Ishikawa (cell line): ENCODE measurements at regions not wholly inside any gene's neighbourhood (a gene's known extent, or its start where the extent isn't known, plus 50 kb on each side); places are given as distances from the start of the nearest gene placed in this dataset.

Source experiments
- CEBPB ChIP-seq: IDR thresholded peaks from 2 replicates; pipeline ENCODE4 v1.6.1; 2012
- CREB1 ChIP-seq: IDR thresholded peaks from 2 replicates; pipeline ENCODE4 v1.6.1; 2012; ENCODE audit warnings: low read depth
- EGR1 ChIP-seq: IDR thresholded peaks from 2 replicates; pipeline ENCODE4 v1.6.1; 2012
- EP300 ChIP-seq: IDR thresholded peaks from 2 replicates; pipeline ENCODE4 v1.6.1; 2012; ENCODE audit warnings: borderline replicate concordance
- FOXM1 ChIP-seq: IDR thresholded peaks from 2 replicates; pipeline ENCODE4 v1.6.1; 2012; ENCODE audit warnings: low read depth, borderline replicate concordance
- NFIC ChIP-seq: IDR thresholded peaks from 2 replicates; pipeline ENCODE4 v1.6.1; 2012
- RAD21 ChIP-seq: IDR thresholded peaks from 2 replicates; pipeline ENCODE4 v1.6.1; 2012; ENCODE audit warnings: low read depth
- TAF1 ChIP-seq: IDR thresholded peaks from 2 replicates; pipeline ENCODE4 v1.6.1; 2012; ENCODE audit warnings: low read depth, mild to moderate bottlenecking
- TCF12 ChIP-seq: IDR thresholded peaks from 2 replicates; pipeline ENCODE4 v1.6.1; 2012; ENCODE audit warnings: low read depth
- TEAD4 ChIP-seq: IDR thresholded peaks from 2 replicates; pipeline ENCODE4 v1.6.1; 2012
- YY1 ChIP-seq: IDR thresholded peaks from 2 replicates; pipeline ENCODE4 v1.6.1; 2012; ENCODE audit warnings: low read depth
- ZBTB7A ChIP-seq: IDR thresholded peaks from 2 replicates; pipeline ENCODE4 v1.6.1; 2012; ENCODE audit warnings: low read depth
- TF ChIP-seq, protein P1 (sequence below): IDR thresholded peaks from 2 replicates; pipeline ENCODE4 v1.6.1; 2012
- TF ChIP-seq, protein P2 (sequence below): IDR thresholded peaks from 2 replicates; pipeline ENCODE4 v1.6.1; 2012; ENCODE audit warnings: low read depth, mild to moderate bottlenecking
- TF ChIP-seq, protein P3 (sequence below): IDR thresholded peaks from 2 replicates; pipeline ENCODE4 v1.6.1; 2012

DNA sequence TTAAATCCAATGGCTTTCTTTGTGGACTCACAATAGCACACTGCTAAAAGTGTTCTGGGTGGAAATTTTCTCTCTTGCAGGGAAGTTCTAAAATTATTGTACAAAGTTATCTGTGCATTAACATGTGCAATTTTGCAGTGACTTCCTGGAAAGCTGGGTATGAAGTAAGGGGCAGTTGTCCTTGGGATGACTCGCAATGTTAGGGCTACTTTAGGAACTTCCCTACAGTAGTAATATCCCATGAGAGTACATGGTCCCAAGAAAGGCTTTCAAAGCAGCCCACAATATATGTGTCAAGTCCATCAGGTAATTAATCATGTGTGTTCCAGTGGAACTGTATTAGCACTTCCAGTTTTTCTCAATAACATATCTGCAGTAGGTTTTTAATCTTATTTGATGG lies 201.0 kb upstream of the UBE2E2 start:
- TF ChIP-seq TAF1 (no peak), ZBTB7A (no peak), FOXM1 (no peak), RAD21 (no peak), EGR1 (no peak), TCF12 (no peak), CREB1 (no peak), EP300 (no peak), NFIC (no peak), TEAD4 (no peak), YY1 (no peak), CEBPB (no peak)
- TF ChIP-seq, protein P1, sequence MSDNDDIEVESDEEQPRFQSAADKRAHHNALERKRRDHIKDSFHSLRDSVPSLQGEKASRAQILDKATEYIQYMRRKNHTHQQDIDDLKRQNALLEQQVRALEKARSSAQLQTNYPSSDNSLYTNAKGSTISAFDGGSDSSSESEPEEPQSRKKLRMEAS, result no peak
- TF ChIP-seq, protein P2, sequence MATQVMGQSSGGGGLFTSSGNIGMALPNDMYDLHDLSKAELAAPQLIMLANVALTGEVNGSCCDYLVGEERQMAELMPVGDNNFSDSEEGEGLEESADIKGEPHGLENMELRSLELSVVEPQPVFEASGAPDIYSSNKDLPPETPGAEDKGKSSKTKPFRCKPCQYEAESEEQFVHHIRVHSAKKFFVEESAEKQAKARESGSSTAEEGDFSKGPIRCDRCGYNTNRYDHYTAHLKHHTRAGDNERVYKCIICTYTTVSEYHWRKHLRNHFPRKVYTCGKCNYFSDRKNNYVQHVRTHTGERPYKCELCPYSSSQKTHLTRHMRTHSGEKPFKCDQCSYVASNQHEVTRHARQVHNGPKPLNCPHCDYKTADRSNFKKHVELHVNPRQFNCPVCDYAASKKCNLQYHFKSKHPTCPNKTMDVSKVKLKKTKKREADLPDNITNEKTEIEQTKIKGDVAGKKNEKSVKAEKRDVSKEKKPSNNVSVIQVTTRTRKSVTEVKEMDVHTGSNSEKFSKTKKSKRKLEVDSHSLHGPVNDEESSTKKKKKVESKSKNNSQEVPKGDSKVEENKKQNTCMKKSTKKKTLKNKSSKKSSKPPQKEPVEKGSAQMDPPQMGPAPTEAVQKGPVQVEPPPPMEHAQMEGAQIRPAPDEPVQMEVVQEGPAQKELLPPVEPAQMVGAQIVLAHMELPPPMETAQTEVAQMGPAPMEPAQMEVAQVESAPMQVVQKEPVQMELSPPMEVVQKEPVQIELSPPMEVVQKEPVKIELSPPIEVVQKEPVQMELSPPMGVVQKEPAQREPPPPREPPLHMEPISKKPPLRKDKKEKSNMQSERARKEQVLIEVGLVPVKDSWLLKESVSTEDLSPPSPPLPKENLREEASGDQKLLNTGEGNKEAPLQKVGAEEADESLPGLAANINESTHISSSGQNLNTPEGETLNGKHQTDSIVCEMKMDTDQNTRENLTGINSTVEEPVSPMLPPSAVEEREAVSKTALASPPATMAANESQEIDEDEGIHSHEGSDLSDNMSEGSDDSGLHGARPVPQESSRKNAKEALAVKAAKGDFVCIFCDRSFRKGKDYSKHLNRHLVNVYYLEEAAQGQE, result no peak
- TF ChIP-seq, protein P3, sequence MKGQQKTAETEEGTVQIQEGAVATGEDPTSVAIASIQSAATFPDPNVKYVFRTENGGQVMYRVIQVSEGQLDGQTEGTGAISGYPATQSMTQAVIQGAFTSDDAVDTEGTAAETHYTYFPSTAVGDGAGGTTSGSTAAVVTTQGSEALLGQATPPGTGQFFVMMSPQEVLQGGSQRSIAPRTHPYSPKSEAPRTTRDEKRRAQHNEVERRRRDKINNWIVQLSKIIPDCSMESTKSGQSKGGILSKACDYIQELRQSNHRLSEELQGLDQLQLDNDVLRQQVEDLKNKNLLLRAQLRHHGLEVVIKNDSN, result no peak

DNA sequence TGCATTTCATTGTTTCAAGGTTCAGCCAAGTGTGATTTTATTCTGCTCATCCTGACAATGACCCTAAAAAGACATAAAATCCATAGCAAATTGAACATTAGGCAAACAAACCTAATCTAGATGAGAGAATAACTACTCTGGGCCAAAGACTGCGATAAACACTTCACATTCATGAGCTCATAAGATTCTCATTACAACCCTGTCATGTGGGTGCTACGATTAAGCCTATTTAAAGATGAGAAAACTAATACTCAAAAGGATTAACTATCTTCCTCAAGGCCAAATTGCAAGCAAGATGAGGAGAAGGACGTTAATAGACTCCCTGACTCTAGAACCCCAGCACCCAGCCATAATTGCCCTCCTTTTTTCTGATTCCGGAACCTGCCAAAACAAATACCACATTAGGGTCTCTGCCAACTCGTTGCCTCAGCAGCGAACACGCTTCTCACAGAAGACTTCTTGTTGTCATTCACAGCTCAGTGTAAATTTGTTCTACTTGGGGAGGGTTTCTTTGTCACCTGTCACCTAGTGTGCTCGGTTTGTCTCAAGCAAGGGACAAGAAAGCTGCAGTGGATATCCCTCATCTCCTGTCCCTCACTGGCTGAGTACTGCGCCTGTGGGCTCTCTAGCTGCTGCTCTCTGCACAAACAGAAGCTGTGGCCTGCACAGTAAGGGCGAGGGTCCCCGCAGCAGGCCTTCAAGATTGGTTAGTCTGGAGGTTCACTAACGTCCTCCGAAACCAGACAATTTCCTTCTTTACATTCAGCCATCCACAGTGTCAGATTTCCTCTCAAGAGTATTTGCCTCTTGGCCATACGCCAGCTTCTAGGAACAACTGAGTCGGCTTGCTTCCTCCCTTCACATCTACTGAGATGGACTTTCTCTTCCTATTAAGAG lies 200.0 kb upstream of the UBE2E2 start:
- TF ChIP-seq YY1 (no peak), FOXM1 (no peak), TCF12 (no peak), NFIC (peak; percentile 66; the same call in 1 of the 2 replicates), CEBPB (no peak), EP300 (no peak)

DNA sequence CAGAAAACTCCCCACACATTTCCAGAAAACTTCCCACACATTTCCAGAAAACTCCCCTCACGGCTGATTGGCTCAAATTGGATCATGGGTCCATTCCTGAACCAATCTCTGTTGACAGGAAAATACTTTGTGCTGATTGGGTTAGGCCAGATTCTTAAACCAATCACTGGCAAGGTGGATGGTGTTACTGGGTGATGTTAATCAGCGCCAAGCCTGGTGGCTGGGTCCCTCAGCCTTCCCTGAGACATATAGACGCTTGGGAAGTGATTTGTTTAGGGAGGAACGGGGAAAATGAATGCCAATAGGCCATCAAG lies 199.4 kb upstream of the UBE2E2 start:
- TF ChIP-seq TAF1 (no peak), TEAD4 (no peak)
- TF ChIP-seq, protein P2, result no peak

DNA sequence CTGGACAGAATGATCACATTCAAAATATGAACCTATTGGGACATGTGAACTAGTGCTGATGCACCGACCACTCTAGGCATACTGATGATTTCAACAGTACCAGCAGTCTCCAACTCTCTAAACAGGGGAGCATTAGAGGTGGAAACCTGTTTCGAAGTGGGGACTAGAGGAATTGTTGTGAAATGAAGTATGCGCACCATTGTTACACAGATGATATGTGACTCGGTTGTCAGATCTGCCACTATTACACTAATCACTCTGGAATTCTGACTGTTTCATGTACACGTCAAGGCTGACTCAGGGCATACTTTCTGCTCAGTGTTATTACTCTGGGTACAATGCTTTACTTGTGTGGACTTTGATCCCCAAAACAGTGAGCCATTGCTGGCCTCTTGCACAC lies 198.2 kb upstream of the UBE2E2 start:
- TF ChIP-seq TAF1 (no peak), EP300 (peak; percentile 43; the same call in 1 of the 2 replicates), TEAD4 (peak; percentile 68)

DNA sequence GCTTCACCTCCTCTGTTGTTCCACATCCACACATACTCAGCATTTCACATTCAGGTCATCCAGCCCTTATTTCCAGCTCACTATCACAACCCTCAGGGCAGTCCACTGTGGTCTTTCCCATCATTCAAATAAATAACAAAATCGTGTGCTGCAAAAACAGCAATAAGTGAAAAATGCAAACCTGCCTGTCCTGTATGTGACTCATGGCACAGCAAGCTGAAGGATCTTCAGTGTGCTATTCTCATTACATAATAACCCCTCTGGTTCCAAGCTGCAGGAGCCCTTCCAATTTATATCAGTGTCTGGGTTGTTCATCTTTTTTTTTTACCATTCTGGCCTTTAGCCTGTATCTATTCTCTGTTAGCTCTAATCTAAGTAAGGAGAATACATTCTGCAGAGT lies 185.3 kb upstream of the UBE2E2 start:
- TF ChIP-seq TAF1, result no peak
- 0 out of 2 replicates have a peak, but pooled peaks have one; percentile 6 for TF ChIP-seq RAD21
- peak; percentile 28; the same call in 1 of the 2 replicates for TF ChIP-seq EP300
- TF ChIP-seq TCF12, result no peak
- TF ChIP-seq YY1, result no peak
- no peak for TF ChIP-seq FOXM1
- no peak for TF ChIP-seq NFIC
- no peak for TF ChIP-seq CEBPB
- no peak for TF ChIP-seq EGR1
- TF ChIP-seq, protein P1, result no peak
- TF ChIP-seq ZBTB7A, result no peak
- TF ChIP-seq CREB1, result no peak
- TF ChIP-seq TEAD4, result peak; percentile 73
- TF ChIP-seq, protein P3, result no peak
- TF ChIP-seq, protein P2, result no peak
